ENCODE measurements at regions not wholly inside any gene's neighbourhood (a gene's known extent, or its start where the extent isn't known, plus 50 kb on each side); places are given as distances from the start of the nearest gene placed in this dataset.

DNA sequence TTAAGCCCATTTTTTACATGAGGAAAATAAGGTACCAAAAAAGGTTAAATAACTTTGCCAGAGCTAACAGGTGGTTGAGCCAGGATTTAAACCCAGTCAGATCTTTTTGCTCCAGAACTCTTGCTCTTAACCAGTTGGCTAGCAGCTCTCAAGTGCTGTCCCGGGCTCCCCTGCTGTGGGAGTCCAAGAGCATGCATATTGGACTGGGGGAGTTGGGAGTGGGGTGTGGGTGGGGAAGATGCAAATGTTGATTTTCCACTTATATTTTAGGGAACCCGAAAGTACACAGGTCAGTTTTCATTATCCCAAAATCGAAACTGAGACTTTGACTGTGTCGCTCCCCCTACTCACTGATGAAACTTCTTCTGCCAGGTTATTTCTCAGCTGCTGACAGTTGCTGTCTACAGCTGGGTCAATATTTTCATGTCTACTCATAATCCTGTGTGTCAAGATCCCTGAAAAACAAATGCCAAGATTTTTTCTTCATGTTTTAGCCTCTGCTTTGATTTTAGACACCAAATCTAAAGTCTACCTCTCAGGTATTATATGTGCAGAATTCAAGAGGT lies 172.3 kb upstream of the TMPO start:
- no peak for TF ChIP-seq CTCF (IDR thresholded peaks at IDR 0.05)
- no peak for TF ChIP-seq EZH2 (IDR thresholded peaks at IDR 0.05; ENCODE audit: borderline replicate concordance, insufficient read depth, low read depth, low read length, poor library complexity, severe bottlenecking)
